GM23338 (cell line): ENCODE measurements at regions not wholly inside any gene's neighbourhood (a gene's known extent, or its start where the extent isn't known, plus 50 kb on each side); places are given as distances from the start of the nearest gene placed in this dataset.

ENCODE experiments used
- ATAC-seq: fragments of 200-7000 bp; cut with Tn5 transposase; 3 replicates; pipeline ENCODE4 v1.9.1; 2020
- DNase-seq: peaks from one replicate; pipeline ENCODE4 v3.0.0-alpha.2; 2015; ENCODE audit warnings: low spot score
- H2AFZ ChIP-seq: fragments of 200-600 bp; sonication (generic); 2 replicates; pipeline ENCODE4 v1.8.0; 2016; ENCODE audit warnings: antibody characterized with exemption, mild to moderate bottlenecking, moderate library complexity
- H3F3A ChIP-seq: fragments of 200-600 bp; sonication (generic); replicated peaks from 2 replicates; pipeline ENCODE4 v1.8.0; 2017; ENCODE audit warnings: antibody characterized with exemption, mixed run types, low read depth
- H3K27ac ChIP-seq: fragments of 200-600 bp; sonication (generic); 2 replicates; pipeline ENCODE4 v1.6.1; 2016; ENCODE audit warnings: low read depth
- H3K27me3 ChIP-seq: fragments of 200-600 bp; sonication (generic); 2 replicates; pipeline ENCODE4 v1.8.0; 2016; ENCODE audit warnings: mild to moderate bottlenecking, mixed run types, moderate library complexity; ENCODE audit not compliant: insufficient read depth
- H3K36me3 ChIP-seq: fragments of 200-600 bp; sonication (generic); 2 replicates; pipeline ENCODE4 v1.8.0; 2016; ENCODE audit warnings: mild to moderate bottlenecking; ENCODE audit not compliant: insufficient read depth
- H3K4me1 ChIP-seq: fragments of 200-600 bp; sonication (generic); 2 replicates; pipeline ENCODE4 v1.8.0; 2016; ENCODE audit warnings: mild to moderate bottlenecking, moderate library complexity; ENCODE audit not compliant: insufficient read depth
- H3K4me2 ChIP-seq: fragments of 200-600 bp; sonication (generic); 2 replicates; pipeline ENCODE4 v1.7.1; 2017; ENCODE audit warnings: mixed run types
- H3K4me3 ChIP-seq: fragments of 200-600 bp; sonication (generic); 2 replicates; pipeline ENCODE4 v1.6.1; 2016; ENCODE audit warnings: mixed run types
- H3K79me2 ChIP-seq: fragments of 200-600 bp; sonication (generic); replicated peaks from 2 replicates; pipeline ENCODE4 v1.8.0; 2017; ENCODE audit warnings: mild to moderate bottlenecking; ENCODE audit not compliant: insufficient read depth
- H3K9me2 ChIP-seq: fragments of 200-600 bp; sonication (generic); 2 replicates; pipeline ENCODE4 v1.8.0; 2017; ENCODE audit not compliant: insufficient read depth
- H4K20me1 ChIP-seq: fragments of 200-600 bp; sonication (generic); replicated peaks from 2 replicates; pipeline ENCODE4 v1.8.0; 2017; ENCODE audit warnings: mild to moderate bottlenecking; ENCODE audit not compliant: insufficient read depth
- H3K27ac Mint-ChIP-seq: 2 replicates; pipeline ENCODE4 v1.8.0; 2020; ENCODE audit warnings: inconsistent platforms, mild to moderate bottlenecking, moderate library complexity, mixed read lengths
- H3K27me3 Mint-ChIP-seq: 3 replicates; pipeline ENCODE4 v1.8.0; 2022; ENCODE audit warnings: low read depth, mild to moderate bottlenecking, moderate library complexity, mixed read lengths, inconsistent platforms; ENCODE audit not compliant: insufficient read depth, poor library complexity
- H3K36me3 Mint-ChIP-seq: 3 replicates; pipeline ENCODE4 v1.8.0; 2021; ENCODE audit warnings: low read depth, mild to moderate bottlenecking, inconsistent platforms, moderate library complexity, mixed read lengths
- H3K4me1 Mint-ChIP-seq: 3 replicates; pipeline ENCODE4 v1.8.0; 2020; ENCODE audit warnings: mild to moderate bottlenecking, inconsistent platforms, mixed read lengths
- H3K4me3 Mint-ChIP-seq: 3 replicates; pipeline ENCODE4 v1.8.0; 2021; ENCODE audit warnings: moderate library complexity, mild to moderate bottlenecking, inconsistent platforms, mixed read lengths
- H3K9me3 Mint-ChIP-seq: 3 replicates; pipeline ENCODE4 v1.8.0; 2020; ENCODE audit warnings: moderate library complexity, mild to moderate bottlenecking, inconsistent platforms, mixed read lengths
- CREB1 ChIP-seq: fragments of 250-450 bp; sonication (Bioruptor Pico); IDR thresholded peaks from 2 replicates; pipeline ENCODE4 v1.5.0; 2020; ENCODE audit warnings: low read depth, mild to moderate bottlenecking, moderate library complexity
- CTCF ChIP-seq, 2 experiments: fragments of 200-600 bp in 1 of 2; sonication (generic) in 1 of 2; conservative IDR thresholded peaks; 2 replicates each; pipeline versions ENCODE4 v1.5.1 to v1.6.1; 2016 to 2017; ENCODE audit warnings: antibody characterized with exemption in 2 of 2, low read depth in 2 of 2, mild to moderate bottlenecking in 2 of 2, moderate library complexity in 1 of 2
- ETS1 ChIP-seq: IDR thresholded peaks from 2 replicates; pipeline ENCODE4 v1.6.1; 2016; ENCODE audit warnings: antibody characterized with exemption
- EZH2 ChIP-seq: fragments of 200-600 bp; sonication (generic); IDR thresholded peaks from one replicate; pipeline ENCODE4 v1.8.0; 2017; ENCODE audit warnings: antibody characterized with exemption, mild to moderate bottlenecking, low read depth; ENCODE audit not compliant: unreplicated experiment
- EZH2phosphoT487 ChIP-seq: fragments of 200-600 bp; sonication (generic); IDR thresholded peaks from one replicate; pipeline ENCODE4 v1.8.1; 2018; ENCODE audit warnings: antibody characterized with exemption; ENCODE audit not compliant: unreplicated experiment
- JUNB ChIP-seq: IDR thresholded peaks from one replicate; pipeline ENCODE4 v1.6.1; 2016; ENCODE audit warnings: antibody characterized with exemption; ENCODE audit not compliant: unreplicated experiment
- POLR2AphosphoS5 ChIP-seq: IDR thresholded peaks from 2 replicates; pipeline ENCODE4 v1.6.1; 2016; ENCODE audit warnings: antibody characterized with exemption, low read depth
- REST ChIP-seq: IDR thresholded peaks from one replicate; pipeline ENCODE4 v1.6.1; 2018; ENCODE audit warnings: antibody characterized with exemption; ENCODE audit not compliant: unreplicated experiment
- STAT1 ChIP-seq: IDR thresholded peaks from one replicate; pipeline ENCODE4 v1.6.1; 2016; ENCODE audit warnings: antibody characterized with exemption; ENCODE audit not compliant: unreplicated experiment
- ZNF114 ChIP-seq: fragments of 250-450 bp; sonication (Bioruptor Pico); IDR thresholded peaks from 2 replicates; pipeline ENCODE4 v1.5.0; 2020; ENCODE audit warnings: mild to moderate bottlenecking, moderate library complexity
- ZNF331 ChIP-seq: fragments of 250-450 bp; sonication (Bioruptor Pico); IDR thresholded peaks from 2 replicates; pipeline ENCODE4 v1.5.0; 2020; ENCODE audit warnings: low read depth, mild to moderate bottlenecking, moderate library complexity

GRCh38 chr17:69764146-69764545 is 310.9 kb upstream of the KCNJ16 start (continued):
- TF ChIP-seq REST (no peak), CREB1 (no peak), ETS1 (no peak), ZNF114 (CRISPR knock-in tag) (no peak), EZH2phosphoT487 (no peak), EZH2 (no peak)

GRCh38 chr17:69769050-69769449 is 306.0 kb upstream of the KCNJ16 start:
- no peaks in the 10 kb centered on the region for H3F3A ChIP-seq
- H3K27ac Mint-ChIP-seq, result no peak overlapping the region
- no peaks in the 10 kb centered on the region for H3K79me2 ChIP-seq
- H3K4me3 ChIP-seq, result no peak overlapping the region
- DNase-seq, result no peak
- no peaks in the 10 kb centered on the region for H3K9me2 ChIP-seq
- no peaks in the 10 kb centered on the region for H3K4me1 Mint-ChIP-seq
- no peaks in the 10 kb centered on the region for H3K36me3 ChIP-seq
- H2AFZ ChIP-seq, result no peak overlapping the region
- H3K36me3 Mint-ChIP-seq, result no peaks in the 10 kb centered on the region
- H3K4me3 Mint-ChIP-seq, result no peak overlapping the region
- H3K27me3 Mint-ChIP-seq, result no peaks in the 10 kb centered on the region
- no peaks in the 10 kb centered on the region for H3K4me1 ChIP-seq
- H3K9me3 Mint-ChIP-seq, result no peaks in the 10 kb centered on the region
- H3K4me2 ChIP-seq, result no peak overlapping the region
- no peak overlapping the region for H3K27ac ChIP-seq
- H3K27me3 ChIP-seq, result no peaks in the 10 kb centered on the region
- ATAC-seq, result no peak
- H4K20me1 ChIP-seq, result no peaks in the 10 kb centered on the region
- TF ChIP-seq CREB1 (no peak), ZNF114 (CRISPR knock-in tag) (no peak), EZH2 (no peak), POLR2AphosphoS5 (no peak), STAT1 (no peak), CTCF (conservative IDR thresholded peaks at IDR 0.05; ENCODE audit: low read depth in 2 of 2) (no peak), JUNB (no peak), ZNF331 (CRISPR knock-in tag) (no peak), ETS1 (no peak), REST (no peak)
